AG08395 (cell line): ENCODE measurements at regions not wholly inside any gene's neighbourhood (a gene's known extent, or its start where the extent isn't known, plus 50 kb on each side); places are given as distances from the start of the nearest gene placed in this dataset.

Experiments used
- DNase-seq: peaks from one replicate; pipeline ENCODE4 v3.0.0; 2012; ENCODE audit warnings: mixed read lengths, low spot score

DNA sequence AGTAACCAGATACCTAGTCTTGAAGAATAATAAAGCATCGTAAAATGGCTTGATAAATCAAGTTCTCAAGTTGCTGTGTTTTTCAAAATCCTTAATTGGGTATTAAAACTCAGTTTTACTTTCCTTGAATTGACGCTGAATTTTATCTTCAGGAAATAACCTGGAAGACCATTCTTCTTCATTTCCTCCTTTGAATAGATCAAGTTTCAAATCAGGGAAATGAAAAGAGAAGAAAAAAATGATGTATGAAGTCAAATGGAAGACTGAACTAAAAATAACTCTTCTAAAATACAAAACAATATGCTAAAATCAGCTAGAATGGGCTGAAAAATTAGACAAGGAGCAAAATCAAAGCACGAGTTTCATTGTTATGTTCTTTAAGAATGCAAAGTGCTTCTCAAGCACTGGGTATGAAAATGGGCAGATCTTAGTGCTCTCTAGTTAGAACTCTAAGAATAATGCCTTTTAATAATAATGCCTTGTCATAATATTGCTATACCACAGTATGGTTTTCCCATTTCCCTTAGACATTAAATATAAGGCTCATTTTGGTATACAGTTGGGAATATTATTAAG lies 54.6 kb upstream of the CLEC14A start:
- no peak for DNase-seq

- DNase-seq, result no peak
Measured at GRCh38 chr14:38309522-38310277, 53.8 kb upstream of the CLEC14A start.
